ENCODE measurements at regions not wholly inside any gene's neighbourhood (a gene's known extent, or its start where the extent isn't known, plus 50 kb on each side); places are given as distances from the start of the nearest gene placed in this dataset.
"Not testable (repeated sequence)": the region's sequence is repeated elsewhere in the genome, so short reads cannot be mapped to it uniquely, and the experiment has no call there.

- not testable (repeated sequence) for TF ChIP-seq CTCF (IDR thresholded peaks at IDR 0.05; ENCODE audit: extremely low read depth in 1 of 2, insufficient read depth in 1 of 2, low read depth in 1 of 2, low read length in 2 of 2); JUN (IDR thresholded peaks at IDR 0.05; ENCODE audit: borderline replicate concordance, insufficient read depth, insufficient read length, low read depth); FOS (IDR thresholded peaks at IDR 0.05; ENCODE audit: borderline replicate concordance, insufficient read depth, low read length); POLR2A (IDR thresholded peaks at IDR 0.05; ENCODE audit: low read depth, low read length); EZH2 (IDR thresholded peaks at IDR 0.05; ENCODE audit: borderline replicate concordance, low read depth, low read length, severe bottlenecking)
Observed at GRCh38 chr4:85139749-85140148, 173.3 kb upstream of the WDFY3 start.
